Vagina (tissue), 2 donors: ENCODE measurements at regions not wholly inside any gene's neighbourhood (a gene's known extent, or its start where the extent isn't known, plus 50 kb on each side); places are given as distances from the start of the nearest gene placed in this dataset.

ENCODE experiments used
- POLR2A ChIP-seq, 2 donors: fragments of 450-650 bp; IDR thresholded peaks; one replicate each; pipeline ENCODE4 v1.6.1; 2017; ENCODE audit warnings: antibody characterized with exemption in 2 of 2, mild to moderate bottlenecking in 2 of 2, moderate library complexity in 2 of 2
- POLR2AphosphoS5 ChIP-seq, 2 donors: sonication (generic); formaldehyde crosslinking; IDR thresholded peaks; one replicate each; pipeline ENCODE4 v1.9.0; 2017; ENCODE audit warnings: antibody characterized with exemption in 2 of 2, mild to moderate bottlenecking in 2 of 2, low read depth in 1 of 2; ENCODE audit not compliant: insufficient read depth in 1 of 2
- TF ChIP-seq, protein P1 (sequence below), 3 experiments: fragments of 450-650 bp in 2 of 3; fragments of 200-600 bp in 1 of 3; sonication (generic) in 1 of 3; IDR thresholded peaks; one replicate each; pipeline ENCODE4 v1.5.1; 2017 to 2019; ENCODE audit warnings: antibody characterized with exemption in 3 of 3, mild to moderate bottlenecking in 2 of 3, moderate library complexity in 2 of 3

DNA sequence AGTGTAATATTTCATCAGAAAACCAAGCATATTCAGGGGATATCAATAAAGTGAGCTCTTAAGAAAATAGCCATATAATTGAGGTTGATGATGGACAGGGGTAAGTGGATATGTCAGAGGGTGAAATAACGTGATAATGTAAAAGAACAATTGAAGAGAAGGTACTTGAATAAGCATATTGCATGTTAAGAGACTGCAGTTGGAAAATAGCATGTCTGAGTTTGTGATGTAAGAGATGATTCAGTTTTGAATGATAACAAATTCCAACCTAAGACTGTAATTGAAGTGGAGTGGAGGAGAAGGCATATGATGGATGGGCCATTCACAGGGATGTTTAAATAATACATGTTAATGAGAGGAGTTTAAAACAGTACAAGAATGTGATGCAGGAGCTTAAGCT, 1633.5 kb downstream of the SLITRK1 start:
- TF ChIP-seq, protein P1, sequence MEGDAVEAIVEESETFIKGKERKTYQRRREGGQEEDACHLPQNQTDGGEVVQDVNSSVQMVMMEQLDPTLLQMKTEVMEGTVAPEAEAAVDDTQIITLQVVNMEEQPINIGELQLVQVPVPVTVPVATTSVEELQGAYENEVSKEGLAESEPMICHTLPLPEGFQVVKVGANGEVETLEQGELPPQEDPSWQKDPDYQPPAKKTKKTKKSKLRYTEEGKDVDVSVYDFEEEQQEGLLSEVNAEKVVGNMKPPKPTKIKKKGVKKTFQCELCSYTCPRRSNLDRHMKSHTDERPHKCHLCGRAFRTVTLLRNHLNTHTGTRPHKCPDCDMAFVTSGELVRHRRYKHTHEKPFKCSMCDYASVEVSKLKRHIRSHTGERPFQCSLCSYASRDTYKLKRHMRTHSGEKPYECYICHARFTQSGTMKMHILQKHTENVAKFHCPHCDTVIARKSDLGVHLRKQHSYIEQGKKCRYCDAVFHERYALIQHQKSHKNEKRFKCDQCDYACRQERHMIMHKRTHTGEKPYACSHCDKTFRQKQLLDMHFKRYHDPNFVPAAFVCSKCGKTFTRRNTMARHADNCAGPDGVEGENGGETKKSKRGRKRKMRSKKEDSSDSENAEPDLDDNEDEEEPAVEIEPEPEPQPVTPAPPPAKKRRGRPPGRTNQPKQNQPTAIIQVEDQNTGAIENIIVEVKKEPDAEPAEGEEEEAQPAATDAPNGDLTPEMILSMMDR (IDR thresholded peaks at IDR 0.05): no peak
- TF ChIP-seq POLR2A (IDR thresholded peaks at IDR 0.05) (no peak), POLR2AphosphoS5 (IDR thresholded peaks at IDR 0.05; ENCODE audit: insufficient read depth in 1 of 2, low read depth in 1 of 2) (no peak)
